Subcutaneous abdominal adipose tissue (tissue), 5 donors: ENCODE measurements at regions not wholly inside any gene's neighbourhood (a gene's known extent, or its start where the extent isn't known, plus 50 kb on each side); places are given as distances from the start of the nearest gene placed in this dataset.

Experiments used
- H3K27ac ChIP-seq: one replicate; pipeline ENCODE4 v1.7.0; 2013; ENCODE audit warnings: low read depth, mild to moderate bottlenecking, inconsistent platforms, low read length, moderate library complexity
- H3K27me3 ChIP-seq, 5 donors: one replicate each; pipeline ENCODE4 v1.7.0; 2013; ENCODE audit warnings: low read length in 5 of 5, inconsistent platforms in 1 of 5; ENCODE audit not compliant: control insufficient read depth in 5 of 5, insufficient read depth in 4 of 5
- H3K36me3 ChIP-seq, 5 donors: one replicate each; pipeline ENCODE4 v1.7.0; 2013; ENCODE audit warnings: low read length in 5 of 5; ENCODE audit not compliant: control insufficient read depth in 5 of 5, insufficient read depth in 5 of 5
- H3K4me1 ChIP-seq, 5 donors: one replicate each; pipeline ENCODE4 v1.7.0; 2013; ENCODE audit warnings: low read length in 5 of 5, mild to moderate bottlenecking in 3 of 5, moderate library complexity in 1 of 5; ENCODE audit not compliant: control insufficient read depth in 5 of 5, insufficient read depth in 5 of 5
- H3K4me3 ChIP-seq, 5 donors: one replicate each; pipeline ENCODE4 v1.7.0; 2013; ENCODE audit warnings: low read length in 5 of 5, low read depth in 1 of 5
- H3K9ac ChIP-seq, 5 donors: one replicate each; pipeline ENCODE4 v1.7.0; 2013; ENCODE audit warnings: low read length in 5 of 5, mild to moderate bottlenecking in 4 of 5, moderate library complexity in 3 of 5
- H3K9me3 ChIP-seq, 5 donors: one replicate each; pipeline ENCODE4 v1.7.0; 2013; ENCODE audit warnings: low read length in 5 of 5; ENCODE audit not compliant: control insufficient read depth in 5 of 5
- donor health status: healthy.
- donor health status: healthy.
- donor health status: healthy.
- donor health status: healthy.
- donor health status: healthy.

GRCh38 chr9:30478684-30479083 lies 1905.8 kb upstream of the ACO1 start:
- Histone ChIP-seq H3K36me3 (no peaks in the 10 kb centered on the region), H3K9ac (no peak overlapping the region), H3K4me3 (no peak overlapping the region), H3K4me1 (no peaks in the 10 kb centered on the region), H3K27ac (no peak overlapping the region), H3K27me3 (no peaks in the 10 kb centered on the region), H3K9me3 (no peaks in the 10 kb centered on the region)

- no peak overlapping the region for H3K9ac ChIP-seq
- no peaks in the 10 kb centered on the region for H3K9me3 ChIP-seq
- H3K4me1 ChIP-seq = no peaks in the 10 kb centered on the region
- no peak overlapping the region for H3K27ac ChIP-seq
- H3K36me3 ChIP-seq = no peaks in the 10 kb centered on the region
- no peak overlapping the region for H3K4me3 ChIP-seq
- H3K27me3 ChIP-seq = no peaks in the 10 kb centered on the region
Measured at GRCh38 chr9:30482499-30482898, 1901.9 kb upstream of the ACO1 start.

GRCh38 chr9:30484690-30485089 lies 1899.8 kb upstream of the ACO1 start:
- Histone ChIP-seq H3K4me1 (no peaks in the 10 kb centered on the region), H3K27ac (no peak overlapping the region), H3K27me3 (no peaks in the 10 kb centered on the region), H3K9ac (no peak overlapping the region), H3K9me3 (no peaks in the 10 kb centered on the region), H3K4me3 (no peak overlapping the region), H3K36me3 (no peaks in the 10 kb centered on the region)

- Histone ChIP-seq H3K36me3 (no peaks in the 10 kb centered on the region), H3K4me1 (no peaks in the 10 kb centered on the region), H3K27me3 (no peaks in the 10 kb centered on the region), H3K4me3 (no peak overlapping the region), H3K9ac (no peak overlapping the region), H3K9me3 (no peaks in the 10 kb centered on the region), H3K27ac (no peak overlapping the region)
Measured at GRCh38 chr9:30504502-30504905, 1879.9 kb upstream of the ACO1 start.

GRCh38 chr9:30505311-30505710 lies 1879.1 kb upstream of the ACO1 start:
- Histone ChIP-seq H3K27me3 (no peaks in the 10 kb centered on the region), H3K4me1 (no peaks in the 10 kb centered on the region), H3K36me3 (no peaks in the 10 kb centered on the region), H3K4me3 (no peak overlapping the region), H3K27ac (no peak overlapping the region), H3K9ac (no peak overlapping the region), H3K9me3 (no peaks in the 10 kb centered on the region)

- Histone ChIP-seq H3K36me3 (no peaks in the 10 kb centered on the region), H3K27ac (no peak overlapping the region), H3K9me3 (no peaks in the 10 kb centered on the region), H3K27me3 (no peaks in the 10 kb centered on the region), H3K4me3 (no peak overlapping the region), H3K9ac (no peak overlapping the region), H3K4me1 (no peaks in the 10 kb centered on the region)
Measured at GRCh38 chr9:30506749-30507148, 1877.7 kb upstream of the ACO1 start.

- H3K9ac ChIP-seq = no peak overlapping the region
- no peaks in the 10 kb centered on the region for H3K9me3 ChIP-seq
- H3K27ac ChIP-seq = no peak overlapping the region
- no peak overlapping the region for H3K4me3 ChIP-seq
- H3K4me1 ChIP-seq = no peaks in the 10 kb centered on the region
- H3K27me3 ChIP-seq = no peaks in the 10 kb centered on the region
- no peaks in the 10 kb centered on the region for H3K36me3 ChIP-seq
Measured at GRCh38 chr9:30507166-30507565, 1877.3 kb upstream of the ACO1 start.

GRCh38 chr9:30511666-30512065 lies 1872.8 kb upstream of the ACO1 start:
- Histone ChIP-seq H3K9me3 (peaks cover 0 to 3% (median 0%) of the 10 kb centered on the region in 5 donors), H3K36me3 (no peaks in the 10 kb centered on the region), H3K4me3 (no peak overlapping the region), H3K9ac (no peak overlapping the region), H3K4me1 (no peaks in the 10 kb centered on the region), H3K27me3 (no peaks in the 10 kb centered on the region), H3K27ac (no peak overlapping the region)

GRCh38 chr9:30519166-30519565 lies 1865.3 kb upstream of the ACO1 start:
- Histone ChIP-seq H3K36me3 (no peaks in the 10 kb centered on the region), H3K9me3 (no peaks in the 10 kb centered on the region), H3K4me3 (no peak overlapping the region), H3K4me1 (no peaks in the 10 kb centered on the region), H3K27ac (no peak overlapping the region), H3K9ac (no peak overlapping the region), H3K27me3 (no peaks in the 10 kb centered on the region)

GRCh38 chr9:30519756-30520155 lies 1864.7 kb upstream of the ACO1 start:
- Histone ChIP-seq H3K9ac (no peak overlapping the region), H3K4me3 (no peak overlapping the region), H3K27ac (no peak overlapping the region), H3K27me3 (no peaks in the 10 kb centered on the region), H3K9me3 (no peaks in the 10 kb centered on the region), H3K36me3 (no peaks in the 10 kb centered on the region), H3K4me1 (no peaks in the 10 kb centered on the region)

GRCh38 chr9:30522061-30522460 lies 1862.4 kb upstream of the ACO1 start:
- no peaks in the 10 kb centered on the region for H3K4me1 ChIP-seq
- H3K36me3 ChIP-seq = no peaks in the 10 kb centered on the region
- no peak overlapping the region for H3K27ac ChIP-seq
- H3K9me3 ChIP-seq = no peaks in the 10 kb centered on the region
- no peak overlapping the region for H3K9ac ChIP-seq
- H3K27me3 ChIP-seq = no peaks in the 10 kb centered on the region
- no peak overlapping the region for H3K4me3 ChIP-seq
